AG04449 (cell line): ENCODE measurements at regions not wholly inside any gene's neighbourhood (a gene's known extent, or its start where the extent isn't known, plus 50 kb on each side); places are given as distances from the start of the nearest gene placed in this dataset.

ENCODE experiments used
- CTCF ChIA-PET: fragments of 350-600 bp; formaldehyde crosslinking; extraction: SDS; loops from one replicate; lab custom pipeline; 2021; ENCODE audit warnings: antibody characterized with exemption; lab: Yijun Ruan, JAX
- POLR2A ChIA-PET: fragments of 400-600, 350-600 bp; formaldehyde crosslinking; extraction: SDS; loops from one replicate; lab custom pipeline; 2020; ENCODE audit warnings: antibody characterized with exemption, inconsistent platforms; lab: Yijun Ruan, JAX
- DNase-seq: peaks from one replicate; pipeline ENCODE4 v3.0.0-alpha.2; 2010; ENCODE audit warnings: low read depth, low spot score
- H3K4me3 ChIP-seq: 2 replicates; pipeline ENCODE4 v1.5.1; 2011; ENCODE audit warnings: low read depth, mild to moderate bottlenecking, control low read depth, low read length
- TF ChIP-seq, protein P1 (sequence below): IDR thresholded peaks from one replicate; pipeline ENCODE4 v1.5.1; 2011; ENCODE audit warnings: mild to moderate bottlenecking, moderate library complexity, low read length, control low read depth, inconsistent platforms; ENCODE audit not compliant: insufficient read depth; ENCODE audit errors: missing control alignments

DNA sequence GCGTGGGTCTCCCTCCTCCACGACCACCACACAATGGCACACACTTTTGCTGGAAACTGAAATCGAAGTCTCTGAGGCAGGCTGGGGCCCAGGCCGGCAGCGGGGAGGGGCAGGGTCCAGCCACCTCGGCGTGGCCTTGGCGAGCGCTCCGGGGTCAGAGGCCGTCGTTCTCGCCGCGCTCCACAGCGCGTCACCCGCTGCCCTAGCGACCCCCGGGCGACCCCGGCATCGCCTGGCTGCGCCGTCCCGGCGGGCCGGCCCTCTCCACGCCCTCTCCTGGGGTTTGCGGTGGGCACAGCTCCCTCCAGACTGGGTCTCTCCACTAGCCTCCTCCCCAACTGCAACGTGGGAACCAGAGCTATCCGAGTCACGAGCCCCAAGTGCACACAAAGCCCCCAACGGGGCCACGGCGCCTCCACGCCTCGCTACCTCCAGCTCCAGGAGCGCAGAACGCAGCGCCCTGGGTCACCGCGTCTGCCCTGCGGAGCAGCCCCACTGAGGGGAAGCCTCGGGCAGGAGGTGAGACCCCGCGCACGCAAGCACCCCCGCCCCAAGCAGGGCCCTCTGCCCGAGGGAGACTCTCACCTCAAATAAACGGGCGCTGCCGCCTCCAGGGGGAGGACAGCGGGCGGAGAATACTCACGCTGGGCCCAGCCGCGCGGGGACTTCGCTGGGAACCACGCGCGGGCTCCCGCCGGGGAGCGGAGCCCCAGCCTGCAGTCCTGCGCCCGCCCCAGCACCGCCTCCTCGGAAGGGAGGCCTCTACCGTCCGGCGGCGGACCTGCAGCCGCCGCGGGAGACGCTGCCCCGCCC lies 134.0 kb upstream of the BARHL2 start:
- TF ChIP-seq, protein P1, sequence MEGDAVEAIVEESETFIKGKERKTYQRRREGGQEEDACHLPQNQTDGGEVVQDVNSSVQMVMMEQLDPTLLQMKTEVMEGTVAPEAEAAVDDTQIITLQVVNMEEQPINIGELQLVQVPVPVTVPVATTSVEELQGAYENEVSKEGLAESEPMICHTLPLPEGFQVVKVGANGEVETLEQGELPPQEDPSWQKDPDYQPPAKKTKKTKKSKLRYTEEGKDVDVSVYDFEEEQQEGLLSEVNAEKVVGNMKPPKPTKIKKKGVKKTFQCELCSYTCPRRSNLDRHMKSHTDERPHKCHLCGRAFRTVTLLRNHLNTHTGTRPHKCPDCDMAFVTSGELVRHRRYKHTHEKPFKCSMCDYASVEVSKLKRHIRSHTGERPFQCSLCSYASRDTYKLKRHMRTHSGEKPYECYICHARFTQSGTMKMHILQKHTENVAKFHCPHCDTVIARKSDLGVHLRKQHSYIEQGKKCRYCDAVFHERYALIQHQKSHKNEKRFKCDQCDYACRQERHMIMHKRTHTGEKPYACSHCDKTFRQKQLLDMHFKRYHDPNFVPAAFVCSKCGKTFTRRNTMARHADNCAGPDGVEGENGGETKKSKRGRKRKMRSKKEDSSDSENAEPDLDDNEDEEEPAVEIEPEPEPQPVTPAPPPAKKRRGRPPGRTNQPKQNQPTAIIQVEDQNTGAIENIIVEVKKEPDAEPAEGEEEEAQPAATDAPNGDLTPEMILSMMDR = peak; percentile 70
- ChIA-PET CTCF (interaction anchor here (0.9 to 1.2 kb wide), 8 partner anchors 18 to 170 kb away, joined by 3 to 4 read pairs (median 3); no protein-coding TSS in a partner anchor), POLR2A (no interaction called here)
- no peak for DNase-seq
- peak overlapping the region; percentile 71 for H3K4me3 ChIP-seq

DNA sequence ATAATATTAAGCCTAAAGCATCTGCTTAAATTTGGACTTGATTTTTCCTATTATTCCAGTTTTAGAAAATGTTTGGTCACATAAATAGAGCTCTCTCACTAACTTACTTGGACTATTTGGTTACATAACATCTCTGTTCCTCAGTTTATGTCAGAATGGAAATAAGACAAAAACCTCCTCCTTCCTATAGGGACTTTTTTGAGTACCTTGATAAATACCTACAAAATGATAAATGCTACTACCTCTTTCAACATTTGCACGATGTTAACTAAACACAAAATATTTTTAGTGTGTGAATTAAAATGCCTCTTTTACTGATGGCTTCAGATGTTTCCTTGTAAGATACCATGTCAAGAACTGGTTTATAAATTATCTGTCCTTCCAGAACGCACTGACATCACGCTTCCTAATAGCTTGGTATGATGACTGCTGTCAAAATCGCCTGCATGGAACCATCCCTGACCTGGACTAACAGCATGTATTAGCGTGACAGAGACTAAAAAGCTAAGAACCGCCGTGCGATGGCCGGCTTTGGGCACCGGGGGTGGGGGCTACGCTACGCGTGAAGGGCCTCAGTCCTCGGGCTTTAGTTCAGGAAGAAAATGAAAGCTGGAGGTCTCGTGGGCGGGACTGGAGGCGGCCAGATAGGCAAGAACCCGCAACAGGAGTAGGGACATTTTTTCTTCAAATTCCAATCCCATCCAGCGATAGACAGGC lies 133.2 kb upstream of the BARHL2 start:
- POLR2A ChIA-PET = no interaction called here
- CTCF ChIA-PET = interaction anchor here (0.9 to 1.2 kb wide), 5 partner anchors 17 to 171 kb away, joined by 3 read pairs; no protein-coding TSS in a partner anchor
- no peak for DNase-seq

DNA sequence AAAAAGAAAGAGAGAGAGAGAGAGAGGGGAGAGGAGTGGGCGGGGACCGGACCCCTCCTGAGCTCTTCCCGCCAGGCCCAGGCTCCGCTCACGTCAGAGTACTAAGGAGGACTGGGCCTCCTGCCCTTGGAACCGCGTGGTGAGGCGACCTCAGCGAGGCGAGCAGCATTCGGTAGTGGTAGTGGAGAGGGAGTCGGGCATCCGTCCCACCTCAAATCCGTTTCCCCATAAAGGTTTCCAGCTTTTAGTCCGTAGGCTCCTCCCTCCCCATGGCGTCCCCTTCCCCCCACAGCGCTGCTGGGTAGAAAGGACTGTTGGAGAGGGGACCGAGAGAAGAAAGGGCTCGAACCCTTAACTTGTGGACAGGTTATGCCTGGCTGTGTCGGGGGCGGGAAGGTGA lies 124.4 kb upstream of the BARHL2 start:
- no peak overlapping the region for H3K4me3 ChIP-seq
- ChIA-PET POLR2A (no interaction called here), CTCF (no interaction called here)

More for the DNA sequence above, 133.2 kb upstream of the BARHL2 start:
- peak overlapping the region; percentile 71 for H3K4me3 ChIP-seq
- TF ChIP-seq, protein P1 = no peak

DNA sequence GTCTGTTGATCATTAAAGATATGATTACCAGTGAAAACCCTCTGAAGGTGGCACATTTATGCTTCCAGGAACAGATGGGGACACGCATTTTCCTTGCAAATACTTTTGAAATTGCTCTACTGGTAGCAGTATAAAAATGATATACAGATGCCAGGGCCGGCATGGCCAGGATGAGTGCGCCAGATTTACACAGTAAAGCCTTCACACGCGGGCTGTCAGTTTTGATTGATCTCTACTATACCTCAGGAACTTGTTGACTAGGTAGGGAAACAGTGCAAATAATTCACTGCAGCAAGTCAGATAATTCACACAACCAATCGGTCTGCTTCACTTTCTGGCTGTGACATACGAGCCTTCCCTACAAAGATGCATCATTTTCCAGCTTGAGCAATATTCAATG lies 123.2 kb upstream of the BARHL2 start:
- ChIA-PET POLR2A (no interaction called here), CTCF (no interaction called here)
- DNase-seq = no peak
- no peak overlapping the region for H3K4me3 ChIP-seq
- TF ChIP-seq, protein P1 = no peak

More for the DNA sequence above, 124.4 kb upstream of the BARHL2 start:
- TF ChIP-seq, protein P1 = no peak
- no peak for DNase-seq

DNA sequence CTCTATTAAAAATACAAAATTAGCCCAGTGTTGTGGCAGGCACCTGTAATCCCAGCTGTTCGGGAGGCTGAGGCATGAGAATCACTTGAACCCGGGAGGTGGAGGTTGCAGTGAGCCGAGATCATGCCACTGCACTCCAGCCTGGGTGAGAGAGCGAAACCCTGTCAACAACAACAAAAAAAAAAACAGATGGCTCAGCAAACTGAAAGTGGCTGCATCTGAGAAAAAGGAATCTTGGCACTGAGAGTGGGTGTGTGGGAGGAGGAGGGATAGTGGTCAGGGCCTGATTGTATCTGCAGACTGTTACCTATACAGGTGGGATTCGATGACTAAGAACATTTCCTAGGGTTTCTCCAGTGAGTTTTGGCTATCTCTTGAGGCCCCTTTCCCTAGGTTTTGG lies 122.2 kb upstream of the BARHL2 start:
- no peak for DNase-seq
- ChIA-PET CTCF (no interaction called here), POLR2A (no interaction called here)
- TF ChIP-seq, protein P1 = no peak
- H3K4me3 ChIP-seq = no peak overlapping the region

DNA sequence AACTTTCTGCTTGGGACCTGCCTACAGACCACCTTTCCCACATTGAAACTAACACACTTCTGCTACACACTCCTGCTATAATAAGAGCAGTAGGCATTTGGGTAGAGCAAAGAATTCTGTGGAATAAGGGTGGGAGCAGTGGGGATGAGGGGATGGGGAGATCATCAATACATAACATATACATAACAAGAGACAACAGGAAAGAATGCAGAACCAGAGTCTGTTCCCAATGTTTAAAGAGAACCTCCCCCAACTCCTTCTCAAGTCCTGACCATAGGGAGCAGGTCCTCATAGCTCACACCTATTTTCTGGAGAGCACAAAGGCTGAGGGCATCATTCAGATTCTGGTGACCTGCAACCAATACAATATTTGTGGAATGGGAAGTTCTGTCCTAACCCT lies 121.6 kb upstream of the BARHL2 start:
- CTCF ChIA-PET = no interaction called here

More for the DNA sequence above, 121.6 kb upstream of the BARHL2 start:
- no peak overlapping the region for H3K4me3 ChIP-seq
- TF ChIP-seq, protein P1 = no peak
- no peak for DNase-seq
- POLR2A ChIA-PET = no interaction called here
